KBM-7 (cell line): ENCODE measurements at regions not wholly inside any gene's neighbourhood (a gene's known extent, or its start where the extent isn't known, plus 50 kb on each side); places are given as distances from the start of the nearest gene placed in this dataset.
"Not testable (repeated sequence)": the region's sequence is repeated elsewhere in the genome, so short reads cannot be mapped to it uniquely, and the experiment has no call there.

Source experiments
- DNase-seq: peaks from one replicate; pipeline ENCODE4 v3.0.0-alpha.2; 2015
- in situ Hi-C: fragments of 300-500 bp; cut with MboI; formaldehyde crosslinking; loops from 2 replicates; pipeline ENCODE4 v1.14.3; 2020; ENCODE audit warnings: low sequenced_read_pairs, low pct_unique_long_range_greater_than_20kb, mixed read lengths

GRCh38 chr1:220421508-220421907 is 106.4 kb upstream of the MARK1 start:
- DNase-seq: no peak
- in situ Hi-C loops: no loop called here

- no peak for DNase-seq
- in situ Hi-C loops: no loop called here
Observed at GRCh38 chr1:220420726-220421125, 107.2 kb upstream of the MARK1 start.

- DNase-seq, in situ Hi-C loops: not testable (repeated sequence)
Observed at GRCh38 chr1:220412382-220412781, 115.6 kb upstream of the MARK1 start.

GRCh38 chr1:220410611-220411010 is 117.3 kb upstream of the MARK1 start:
- in situ Hi-C loops: no loop called here
- no peak for DNase-seq

- in situ Hi-C loops: no loop called here
- no peak for DNase-seq
Observed at GRCh38 chr1:220409771-220410595, 118.0 kb upstream of the MARK1 start.

GRCh38 chr1:220407191-220407590 is 120.7 kb upstream of the MARK1 start:
- in situ Hi-C loops: no loop called here
- no peak for DNase-seq

GRCh38 chr1:220398238-220398637 is 126.0 kb upstream of the RAB3GAP2 start:
- in situ Hi-C loops: no loop called here
- no peak for DNase-seq

- no peak for DNase-seq
- in situ Hi-C loops: no loop called here
Observed at GRCh38 chr1:220391491-220391890, 119.2 kb upstream of the RAB3GAP2 start.

GRCh38 chr1:220389634-220390033 is 117.4 kb upstream of the RAB3GAP2 start:
- no peak for DNase-seq
- in situ Hi-C loops: no loop called here

GRCh38 chr1:220386494-220387195 is 114.4 kb upstream of the RAB3GAP2 start:
- in situ Hi-C loops: no loop called here
- DNase-seq: no peak

GRCh38 chr1:220385158-220385557 is 112.9 kb upstream of the RAB3GAP2 start:
- no peak for DNase-seq
- in situ Hi-C loops: no loop called here

GRCh38 chr1:220382994-220383393 is 110.7 kb upstream of the RAB3GAP2 start:
- in situ Hi-C loops: no loop called here
- no peak for DNase-seq

- in situ Hi-C loops: no loop called here
- no peak for DNase-seq
Observed at GRCh38 chr1:220380885-220381284, 108.6 kb upstream of the RAB3GAP2 start.

GRCh38 chr1:220378571-220379302 is 106.5 kb upstream of the RAB3GAP2 start:
- in situ Hi-C loops: no loop called here
- DNase-seq: no peak

GRCh38 chr1:220375715-220376114 is 103.5 kb upstream of the RAB3GAP2 start:
- DNase-seq: no peak
- in situ Hi-C loops: no loop called here

- no peak for DNase-seq
- in situ Hi-C loops: no loop called here
Observed at GRCh38 chr1:220374449-220374848, 102.2 kb upstream of the RAB3GAP2 start.

GRCh38 chr1:220372451-220372850 is 100.2 kb upstream of the RAB3GAP2 start:
- no peak for DNase-seq
- in situ Hi-C loops: no loop called here

- DNase-seq: no peak
- in situ Hi-C loops: no loop called here
Observed at GRCh38 chr1:220371324-220371723, 99.1 kb upstream of the RAB3GAP2 start.

- in situ Hi-C loops: no loop called here
- no peak for DNase-seq
Observed at GRCh38 chr1:220370041-220370700, 97.9 kb upstream of the RAB3GAP2 start.
